HG03175 (cell line): ENCODE measurements at regions not wholly inside any gene's neighbourhood (a gene's known extent, or its start where the extent isn't known, plus 50 kb on each side); places are given as distances from the start of the nearest gene placed in this dataset.

Source experiments
- ATAC-seq: cut with Tn5 transposase; IDR thresholded peaks from one replicate; pipeline ENCODE4 v1.9.1; 2021; ENCODE audit warnings: mild to moderate bottlenecking, moderate library complexity; ENCODE audit not compliant: unreplicated experiment

GRCh38 chr5:56337715-56338319 lies 104.7 kb upstream of the ANKRD55 start:
- ATAC-seq, result no peak

DNA sequence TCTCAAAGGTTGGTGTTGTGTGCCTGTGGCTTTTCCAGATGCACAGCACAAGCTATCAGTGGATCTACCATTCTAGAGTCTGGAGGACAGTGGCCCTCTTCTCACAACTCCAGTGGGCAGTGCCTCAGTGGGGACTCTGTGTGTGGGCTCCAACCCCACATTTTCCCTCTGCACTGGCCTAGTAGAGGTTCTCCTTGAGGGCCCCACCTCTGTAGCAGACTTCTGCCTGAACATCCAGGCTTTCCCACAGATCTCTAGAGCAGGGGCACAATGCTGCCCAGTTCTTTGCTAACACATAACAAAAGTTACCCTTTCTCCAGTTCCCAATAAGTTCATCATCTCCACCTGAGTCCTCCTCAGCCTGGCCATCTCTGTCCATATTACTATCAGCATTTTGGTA lies 102.1 kb upstream of the ANKRD55 start:
- ATAC-seq, result no peak

- no peak for ATAC-seq
Observed at GRCh38 chr5:56330806-56331205, 97.7 kb upstream of the ANKRD55 start.

- ATAC-seq, result no peak
Observed at GRCh38 chr5:56330167-56330566, 97.0 kb upstream of the ANKRD55 start.

DNA sequence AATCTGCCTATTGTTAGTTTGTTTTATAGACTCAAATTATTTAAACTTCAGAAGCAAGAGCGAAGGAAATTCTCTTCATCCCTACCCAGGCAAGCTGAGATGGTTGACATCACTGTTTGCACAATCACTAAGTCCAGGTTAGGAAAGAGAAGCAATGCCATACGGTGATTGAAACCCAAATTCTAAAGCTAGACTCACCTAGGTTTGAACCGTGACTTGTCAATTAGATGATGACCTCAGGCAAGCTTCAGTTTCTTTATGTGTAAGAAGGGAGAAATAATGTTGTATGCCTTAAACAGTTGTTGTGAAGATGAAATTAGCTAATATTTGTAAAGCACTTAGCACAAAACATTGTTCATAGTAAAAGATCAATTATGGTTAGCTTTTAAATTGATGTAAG lies 96.5 kb upstream of the ANKRD55 start:
- peak; percentile 61 for ATAC-seq

- ATAC-seq, result peak; percentile 34
Observed at GRCh38 chr5:56328753-56329560, 95.8 kb upstream of the ANKRD55 start.

GRCh38 chr5:56327809-56328208 lies 94.7 kb upstream of the ANKRD55 start:
- ATAC-seq, result peak; percentile 83

GRCh38 chr5:56326770-56327169 lies 93.6 kb upstream of the ANKRD55 start:
- no peak for ATAC-seq

DNA sequence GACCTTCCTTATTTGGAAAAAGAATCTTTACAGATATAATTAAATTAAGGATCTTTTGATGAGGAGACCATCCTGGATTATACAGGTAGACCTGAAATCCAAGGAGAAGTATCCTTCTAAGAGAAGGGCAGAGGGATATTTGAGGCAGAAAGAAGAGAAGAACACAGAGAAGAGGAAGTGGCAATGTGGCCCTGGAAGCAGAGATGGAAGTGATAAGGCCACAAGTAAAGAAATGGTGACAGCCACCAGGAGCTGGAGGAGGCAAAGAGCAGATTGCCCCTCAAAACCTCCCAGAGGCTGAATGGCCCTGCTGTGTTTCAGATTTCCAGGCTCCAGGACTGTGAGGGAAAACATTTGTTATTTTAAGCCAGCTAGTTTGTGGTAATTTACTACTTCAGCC lies 93.0 kb upstream of the ANKRD55 start:
- ATAC-seq, result no peak

- ATAC-seq, result no peak
Observed at GRCh38 chr5:56325039-56325438, 91.9 kb upstream of the ANKRD55 start.

DNA sequence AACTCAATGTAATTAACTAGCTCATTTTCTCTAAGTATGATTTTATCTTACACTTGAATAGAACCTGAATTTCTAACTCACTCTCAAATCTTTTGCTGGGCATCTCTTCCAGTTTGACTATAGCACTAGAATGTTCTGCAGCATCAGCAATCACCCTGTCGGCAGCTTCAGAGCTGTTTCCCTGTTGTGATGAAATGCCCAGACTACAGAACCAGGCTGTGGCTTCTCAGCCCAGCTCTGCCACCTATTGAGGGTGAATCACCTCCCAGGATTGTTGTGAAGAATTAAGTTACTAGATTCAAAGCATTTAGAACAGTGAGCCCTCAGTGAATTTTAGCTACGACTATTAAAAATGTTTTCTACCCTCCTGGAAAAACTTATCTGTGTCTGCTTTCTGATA lies 90.4 kb upstream of the ANKRD55 start:
- no peak for ATAC-seq

GRCh38 chr5:56322592-56322991 lies 89.5 kb upstream of the ANKRD55 start:
- ATAC-seq, result no peak

DNA sequence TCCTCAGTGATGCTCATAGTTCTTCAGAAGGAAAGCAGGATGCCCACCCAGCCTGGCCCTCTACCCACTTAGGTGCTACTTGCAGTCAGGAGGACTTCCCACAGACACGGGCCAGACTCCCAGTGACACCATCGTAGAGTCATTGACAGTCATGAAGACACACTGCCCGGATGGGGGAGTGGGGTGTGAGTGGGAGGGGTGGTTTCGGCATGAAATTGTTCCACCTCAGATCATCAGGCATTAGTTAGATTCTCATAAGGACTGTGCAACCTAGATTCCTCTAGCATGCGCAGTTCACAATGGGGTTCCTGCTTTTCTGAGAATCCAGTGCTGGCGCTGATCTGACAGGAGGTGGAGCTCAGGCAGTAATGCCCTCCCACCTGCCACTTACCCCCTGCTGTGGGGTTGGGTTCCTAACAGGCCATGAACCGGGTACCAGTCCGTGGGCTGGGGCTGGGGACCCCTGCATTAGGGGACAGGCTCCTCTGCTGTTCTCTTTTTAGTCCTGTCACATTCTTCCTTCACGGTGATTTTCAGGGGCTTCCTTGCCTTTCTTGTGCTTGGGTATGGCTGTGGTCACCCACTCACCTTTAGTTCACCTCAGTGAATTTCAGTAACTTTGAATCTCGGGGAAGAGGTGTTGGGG lies 88.2 kb upstream of the ANKRD55 start:
- no peak for ATAC-seq

- no peak for ATAC-seq
Observed at GRCh38 chr5:56320686-56321085, 87.6 kb upstream of the ANKRD55 start.

DNA sequence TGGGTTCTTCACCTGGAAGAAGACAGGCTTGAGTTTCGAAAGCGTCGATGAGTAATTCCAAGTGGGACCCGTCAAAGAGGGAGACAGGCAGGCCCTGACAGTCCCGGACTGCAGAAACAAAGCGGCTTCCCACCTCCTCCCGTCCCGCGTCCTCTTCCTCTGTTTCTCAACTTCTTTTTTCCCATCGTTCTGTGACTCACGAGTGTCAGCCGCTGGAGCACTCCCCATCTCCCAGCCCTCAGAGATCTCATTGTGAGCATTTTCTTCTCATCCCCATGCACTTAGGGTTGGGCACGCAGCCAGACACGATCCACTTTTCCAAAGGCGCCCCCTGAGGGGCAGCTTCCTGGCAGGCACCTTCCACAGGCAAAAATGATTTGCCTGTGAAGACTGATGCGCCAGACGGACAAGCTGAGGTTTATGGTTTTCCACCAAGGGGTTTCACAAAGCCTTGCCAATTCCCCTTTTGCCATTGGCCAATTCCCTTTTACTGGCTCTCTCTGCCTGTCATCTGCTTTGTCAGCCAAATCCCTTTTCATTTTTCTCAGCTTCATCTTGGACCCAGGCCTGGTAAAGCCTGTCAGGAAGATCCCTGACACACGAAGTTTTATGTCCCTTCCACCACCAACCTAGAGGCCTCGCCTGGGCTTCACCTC lies 86.5 kb upstream of the ANKRD55 start:
- no peak for ATAC-seq

- ATAC-seq, result no peak
Observed at GRCh38 chr5:56317923-56318561, 84.9 kb upstream of the ANKRD55 start.

DNA sequence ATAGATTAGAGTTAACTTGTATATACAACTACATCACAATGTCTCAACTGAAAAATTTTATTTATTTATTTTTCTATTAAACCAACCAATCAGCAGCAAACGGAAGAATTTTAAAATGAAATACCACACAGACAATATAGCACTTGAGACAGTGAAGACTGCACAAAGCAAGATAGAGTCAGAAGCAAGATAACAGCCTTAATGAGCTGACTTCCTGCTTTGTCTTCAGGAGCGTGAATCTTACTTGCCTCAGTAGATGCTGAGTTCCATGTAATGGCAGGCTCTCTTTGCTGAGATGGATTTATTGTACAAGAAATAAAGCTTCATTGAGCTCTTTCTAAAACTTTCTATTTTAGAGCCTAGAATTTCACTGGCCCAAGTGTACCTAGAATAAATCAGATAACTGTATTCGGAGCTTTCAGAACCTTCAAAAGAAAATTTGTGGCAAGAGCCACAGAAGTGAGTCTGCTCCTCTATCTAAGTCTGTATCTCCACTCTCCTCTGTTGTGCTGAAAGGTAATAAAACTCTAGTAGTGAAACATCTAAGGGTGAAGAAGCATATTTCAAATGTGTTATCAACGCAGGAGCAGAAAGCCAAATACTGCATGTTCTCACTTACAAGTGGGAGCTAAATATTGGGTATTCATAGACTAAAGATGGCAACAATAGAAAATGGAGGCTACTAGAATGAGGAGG lies 83.3 kb upstream of the ANKRD55 start:
- ATAC-seq, result no peak

DNA sequence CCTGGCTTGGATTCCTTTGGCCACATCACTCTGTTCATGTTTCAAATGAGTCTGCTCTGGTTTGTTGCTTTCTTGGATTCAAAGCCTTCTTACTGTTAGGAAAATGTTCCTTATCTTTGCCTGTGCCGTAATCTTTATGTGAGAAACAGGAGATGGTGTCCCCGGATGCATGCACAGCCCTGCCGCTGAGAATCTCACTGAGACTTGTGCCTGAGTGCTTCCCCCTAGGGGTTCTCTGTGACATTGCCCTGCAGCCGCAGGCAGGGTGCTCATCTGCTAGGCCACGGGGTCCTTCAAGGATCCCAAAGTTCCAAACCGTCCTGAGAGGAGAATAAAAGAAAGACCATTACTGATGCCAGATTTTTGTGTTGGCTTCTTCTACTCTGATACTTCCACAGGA lies 81.4 kb upstream of the ANKRD55 start:
- peak; percentile 57 for ATAC-seq

- ATAC-seq, result no peak
Observed at GRCh38 chr5:56313596-56313995, 80.5 kb upstream of the ANKRD55 start.

DNA sequence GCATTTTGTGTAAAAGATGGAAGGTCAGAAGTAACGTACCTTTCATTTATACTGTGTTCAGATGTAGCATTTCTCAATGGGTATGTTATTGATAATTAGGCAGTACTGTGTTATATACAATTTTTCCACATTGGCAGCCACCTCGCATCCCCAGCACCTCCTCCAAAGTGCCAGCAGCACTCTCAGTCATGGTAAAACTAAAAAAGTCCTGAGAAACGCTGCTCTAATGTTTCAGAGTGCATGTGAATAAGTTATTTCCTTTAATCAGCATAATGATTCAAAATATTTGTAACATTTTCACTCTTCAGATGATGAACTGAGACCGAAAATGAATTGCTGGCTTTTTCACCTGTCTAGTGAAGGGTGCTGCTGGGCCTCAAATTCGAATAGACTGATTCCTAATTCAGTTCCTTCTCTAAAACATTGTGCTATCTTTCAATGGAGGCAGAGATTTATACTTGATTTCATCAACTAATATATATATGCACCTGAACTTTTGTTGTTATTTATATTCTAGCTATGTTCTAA lies 79.9 kb upstream of the ANKRD55 start:
- ATAC-seq, result no peak
